ENCODE measurements at regions not wholly inside any gene's neighbourhood (a gene's known extent, or its start where the extent isn't known, plus 50 kb on each side); places are given as distances from the start of the nearest gene placed in this dataset.

- peak; percentile 11 for DNase-seq (ENCODE audit: low read depth)
These were observed 110.5 kb upstream of the MAP1B start for GRCh38 chr5:71996789-71997188.

DNA sequence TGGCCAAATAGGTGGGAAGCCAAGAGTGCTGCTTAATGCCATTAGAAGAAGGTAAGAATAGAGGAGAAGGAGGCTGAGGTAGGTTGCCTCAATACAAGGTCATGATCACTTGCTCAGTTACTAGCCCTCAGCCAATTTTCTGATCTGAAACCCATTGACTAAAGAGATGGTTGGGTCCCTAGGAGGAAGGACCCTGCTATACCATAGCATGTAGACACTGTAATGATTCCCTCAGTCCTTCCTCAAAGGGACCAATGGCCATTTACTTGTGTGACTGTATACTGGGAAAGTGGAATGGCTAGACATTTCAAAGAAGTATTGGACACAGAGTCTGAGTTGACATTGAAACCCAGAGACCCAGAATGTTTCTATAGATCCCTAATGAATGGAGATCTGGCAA is 108.5 kb upstream of the MAP1B start:
- DNase-seq (ENCODE audit: low read depth), result no peak

DNA sequence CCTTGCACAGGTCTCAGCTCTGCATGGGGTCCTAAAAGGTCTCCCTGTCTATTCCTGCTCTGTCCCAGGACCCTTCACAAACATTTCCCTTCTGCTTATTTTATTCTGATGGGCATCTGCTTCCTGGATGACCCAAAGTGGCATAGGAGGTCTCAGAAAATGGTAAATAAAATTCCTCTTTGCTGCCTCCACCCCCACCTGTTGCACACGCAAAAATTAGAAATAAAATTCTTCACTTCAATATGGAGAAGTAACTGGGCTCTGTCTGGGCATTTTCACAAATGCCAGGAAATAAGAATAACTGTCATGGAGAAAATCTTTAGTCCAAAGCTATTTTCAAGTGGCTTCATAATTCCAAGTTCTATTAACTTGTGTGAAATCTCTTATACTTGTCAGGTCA is 106.6 kb upstream of the MAP1B start:
- no peak for DNase-seq (ENCODE audit: low read depth)

DNA sequence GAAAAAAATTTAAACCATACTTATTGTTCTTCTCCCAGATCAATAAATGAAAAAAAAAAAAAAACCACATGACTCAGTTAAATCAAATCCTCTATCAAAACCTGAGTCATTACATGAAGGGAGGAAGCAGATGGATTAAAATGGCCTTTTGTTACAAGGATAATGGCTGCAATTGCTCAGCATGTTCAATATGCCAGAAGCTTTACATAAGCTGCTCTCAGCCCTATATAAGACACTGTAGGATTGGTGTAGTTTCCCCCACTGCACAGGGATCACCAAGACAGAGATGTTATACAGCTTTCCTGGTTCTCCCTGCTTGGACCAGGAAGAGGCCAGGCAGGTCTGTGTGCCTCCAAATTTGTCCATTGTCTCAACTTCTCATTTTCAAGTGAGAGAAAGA is 101.6 kb upstream of the MAP1B start:
- DNase-seq (ENCODE audit: low read depth), result no peak

GRCh38 chr5:72006361-72006760 is 100.9 kb upstream of the MAP1B start:
- no peak for DNase-seq (ENCODE audit: low read depth)

- no peak for DNase-seq (ENCODE audit: low read depth)
These were observed 99.8 kb upstream of the MAP1B start for GRCh38 chr5:72007336-72008111.

DNA sequence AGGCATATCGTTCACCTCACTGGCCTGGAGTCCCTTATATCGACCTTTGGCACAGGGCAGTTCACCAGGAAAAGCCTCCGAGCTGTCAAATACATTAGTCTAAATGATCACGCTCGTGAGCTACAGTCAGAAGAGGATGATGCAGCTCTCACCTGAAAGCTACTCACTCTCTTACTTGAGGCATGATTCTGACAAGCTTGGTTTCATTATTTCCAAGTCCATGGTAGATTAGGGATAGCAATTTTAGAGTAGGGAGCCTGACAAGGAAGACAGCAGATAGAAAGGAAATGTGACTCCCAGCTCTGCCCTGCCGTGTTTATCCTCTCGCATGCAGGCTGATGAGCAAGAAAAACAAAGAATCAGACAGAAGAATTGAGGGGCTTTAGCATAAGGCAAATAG is 98.0 kb upstream of the MAP1B start:
- no peak for DNase-seq (ENCODE audit: low read depth)

GRCh38 chr5:72010430-72010829 is 96.8 kb upstream of the MAP1B start:
- no peak for DNase-seq (ENCODE audit: low read depth)

GRCh38 chr5:72012906-72013305 is 94.4 kb upstream of the MAP1B start:
- DNase-seq (ENCODE audit: low read depth), result no peak

GRCh38 chr5:72013766-72014624 is 93.3 kb upstream of the MAP1B start:
- no peak for DNase-seq (ENCODE audit: low read depth)

- peak; percentile 92 for DNase-seq (ENCODE audit: low read depth)
These were observed 92.1 kb upstream of the MAP1B start for GRCh38 chr5:72015103-72015548.

GRCh38 chr5:72018143-72018803 is 89.0 kb upstream of the MAP1B start:
- peak; percentile 62 for DNase-seq (ENCODE audit: low read depth)

GRCh38 chr5:72020161-72020983 is 86.9 kb upstream of the MAP1B start:
- DNase-seq (ENCODE audit: low read depth), result no peak

- DNase-seq (ENCODE audit: low read depth), result no peak
These were observed 85.5 kb upstream of the MAP1B start for GRCh38 chr5:72021651-72022357.

GRCh38 chr5:72028382-72028781 is 78.9 kb upstream of the MAP1B start:
- DNase-seq (ENCODE audit: low read depth), result no peak

DNA sequence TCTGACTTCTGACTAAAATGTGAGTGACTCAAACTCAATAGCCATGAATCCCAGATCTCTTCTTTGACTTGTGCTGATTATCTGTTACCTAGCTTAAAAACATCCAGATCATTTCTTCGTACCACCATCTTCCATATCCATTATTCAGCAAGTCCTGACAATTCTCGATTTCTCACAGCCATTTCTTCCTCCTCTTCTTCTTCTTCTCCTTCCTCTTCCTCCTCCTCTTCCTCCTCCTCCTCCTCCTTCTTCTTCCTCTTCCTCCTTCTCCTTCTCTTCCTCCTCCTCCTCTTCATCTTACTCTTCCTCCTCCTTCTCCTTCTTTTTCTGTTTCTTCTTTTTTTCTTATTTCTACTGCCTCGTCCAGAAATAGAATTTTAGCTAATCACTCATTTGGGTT is 77.0 kb upstream of the MAP1B start:
- DNase-seq (ENCODE audit: low read depth), result no peak

GRCh38 chr5:72032788-72033187 is 74.5 kb upstream of the MAP1B start:
- DNase-seq (ENCODE audit: low read depth), result no peak

- no peak for DNase-seq (ENCODE audit: low read depth)
These were observed 72.5 kb upstream of the MAP1B start for GRCh38 chr5:72034770-72035169.

DNA sequence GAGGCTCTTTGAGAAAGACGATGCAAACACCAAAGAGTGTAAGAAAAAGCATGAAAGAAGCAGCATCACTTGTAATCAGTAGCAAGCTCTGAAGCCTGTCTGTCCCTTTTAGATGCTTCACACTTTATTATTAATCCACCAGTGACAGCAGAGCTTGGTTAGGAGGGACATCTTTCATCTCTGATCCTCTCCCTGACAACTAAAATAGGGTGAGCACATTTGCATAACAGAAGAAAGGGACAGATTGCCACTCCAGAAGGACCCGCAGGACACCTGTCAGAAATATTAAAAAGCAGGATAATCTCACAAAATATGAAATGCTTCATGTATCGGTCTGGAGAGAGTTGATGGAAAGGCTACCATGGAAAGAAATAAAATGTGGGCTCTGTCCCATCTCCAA is 71.4 kb upstream of the MAP1B start:
- DNase-seq (ENCODE audit: low read depth), result no peak

DNA sequence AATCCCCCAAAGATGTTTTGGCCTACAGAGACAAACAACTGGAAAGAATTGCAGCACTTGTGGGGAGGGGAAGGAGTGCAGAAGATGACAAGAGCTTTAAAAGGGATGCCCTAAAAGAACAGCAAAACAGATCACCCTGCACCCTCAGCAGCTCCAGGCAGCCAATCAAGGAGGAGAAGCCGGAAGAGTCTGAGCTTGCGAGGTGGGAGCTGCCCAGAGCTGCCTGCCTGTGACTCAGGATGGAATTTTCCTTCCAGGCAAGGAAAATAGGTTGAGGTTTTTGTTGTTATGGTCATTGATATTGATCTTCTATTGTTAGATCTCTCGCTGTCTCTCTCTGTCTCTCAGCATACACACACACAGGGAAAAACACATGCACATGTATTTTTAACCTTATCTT is 70.3 kb upstream of the MAP1B start:
- DNase-seq (ENCODE audit: low read depth), result peak; percentile 8

GRCh38 chr5:72040513-72040912 is 66.8 kb upstream of the MAP1B start:
- no peak for DNase-seq (ENCODE audit: low read depth)
